Breast epithelium (tissue), 4 donors: ENCODE measurements at regions not wholly inside any gene's neighbourhood (a gene's known extent, or its start where the extent isn't known, plus 50 kb on each side); places are given as distances from the start of the nearest gene placed in this dataset.
"Not testable (repeated sequence)": the region's sequence is repeated elsewhere in the genome, so short reads cannot be mapped to it uniquely, and the experiment has no call there.

Source experiments
- DNase-seq, 2 donors: peaks; one replicate each; pipeline ENCODE4 v3.0.0-alpha.2; 2019; ENCODE audit warnings: low spot score in 2 of 2
- H3K27ac ChIP-seq, 2 donors: fragments of 200-600 bp; sonication (generic) in 1 of 2; one replicate each; pipeline ENCODE4 v1.5.1; 2016 to 2019; ENCODE audit warnings: mild to moderate bottlenecking in 1 of 2
- H3K27me3 ChIP-seq, 2 donors: fragments of 200-600 bp; sonication (generic) in 1 of 2; one replicate each; pipeline versions ENCODE4 v1.5.1 to v1.6.0; 2017 to 2019; ENCODE audit warnings: control low read depth in 1 of 2, mild to moderate bottlenecking in 1 of 2
- H3K36me3 ChIP-seq: fragments of 200-600 bp; one replicate; pipeline ENCODE4 v1.5.1; 2019
- H3K4me1 ChIP-seq, 2 donors: fragments of 200-600 bp; sonication (generic); one replicate each; pipeline ENCODE4 v1.5.1; 2016 to 2019; ENCODE audit warnings: control low read depth in 1 of 2
- H3K4me3 ChIP-seq, 3 donors: fragments of 200-600 bp; sonication (generic); 1 replicate in 2 of 3; 2 replicates in 1 of 3; pipeline ENCODE4 v1.5.1; 2016 to 2019; ENCODE audit warnings: mild to moderate bottlenecking in 3 of 3, moderate library complexity in 2 of 3
- H3K9me3 ChIP-seq, 2 donors: fragments of 200-600 bp; sonication (generic) in 1 of 2; one replicate each; pipeline ENCODE4 v1.5.1; 2016 to 2019; ENCODE audit warnings: control low read depth in 1 of 2
- CTCF ChIP-seq, 3 donors: fragments of 450-650 bp; IDR thresholded peaks; one replicate each; pipeline ENCODE4 v1.5.1; 2016 to 2017; ENCODE audit warnings: antibody characterized with exemption in 3 of 3, mild to moderate bottlenecking in 3 of 3, moderate library complexity in 3 of 3
- POLR2A ChIP-seq: fragments of 450-650 bp; IDR thresholded peaks from one replicate; pipeline ENCODE4 v1.6.1; 2016; ENCODE audit warnings: antibody characterized with exemption, mild to moderate bottlenecking, moderate library complexity
- POLR2AphosphoS5 ChIP-seq, 3 donors: sonication (generic); formaldehyde crosslinking; IDR thresholded peaks; one replicate each; pipeline ENCODE4 v1.6.1; 2017; ENCODE audit warnings: antibody characterized with exemption in 3 of 3
- intact Hi-C: fragments of 100-400 bp; cut with DNase I; formaldehyde crosslinking; loops from one replicate; pipeline ENCODE4 v1.15.1; 2023; ENCODE audit warnings: low total_unique reads

GRCh38 chr3:181917027-181917426, 205.3 kb downstream of the SOX2 start:
- H3K4me3 ChIP-seq: no peak overlapping the region
- H3K27me3 ChIP-seq: no peaks in the 10 kb centered on the region
- DNase-seq: no peak
- no peaks in the 10 kb centered on the region for H3K4me1 ChIP-seq
- no peaks in the 10 kb centered on the region for H3K36me3 ChIP-seq
- no peaks in the 10 kb centered on the region for H3K9me3 ChIP-seq
- intact Hi-C loops: no loop called here
- H3K27ac ChIP-seq: no peak overlapping the region
- TF ChIP-seq POLR2AphosphoS5 (IDR thresholded peaks at IDR 0.05) (no peak), POLR2A (no peak), CTCF (IDR thresholded peaks at IDR 0.05) (no peak)

- Histone ChIP-seq H3K27me3 (no peaks in the 10 kb centered on the region), H3K4me3 (no peak overlapping the region), H3K9me3 (no peaks in the 10 kb centered on the region), H3K4me1 (no peaks in the 10 kb centered on the region), H3K27ac (no peak overlapping the region), H3K36me3 (no peaks in the 10 kb centered on the region)
- intact Hi-C loops: no loop called here
- no peak for DNase-seq
- TF ChIP-seq CTCF (IDR thresholded peaks at IDR 0.05) (no peak), POLR2A (no peak), POLR2AphosphoS5 (IDR thresholded peaks at IDR 0.05) (no peak)
Observed at GRCh38 chr3:181919375-181919774, 207.7 kb downstream of the SOX2 start.

- Histone ChIP-seq H3K27ac (no peak overlapping the region), H3K27me3 (no peaks in the 10 kb centered on the region), H3K9me3 (no peaks in the 10 kb centered on the region), H3K4me3 (no peak overlapping the region), H3K4me1 (no peaks in the 10 kb centered on the region), H3K36me3 (no peaks in the 10 kb centered on the region)
- DNase-seq: no peak
- intact Hi-C loops: no loop called here
- no peak for TF ChIP-seq POLR2AphosphoS5 (IDR thresholded peaks at IDR 0.05)
- no peak for TF ChIP-seq POLR2A
- no peak for TF ChIP-seq CTCF (IDR thresholded peaks at IDR 0.05)
Observed at GRCh38 chr3:181920409-181920808, 208.7 kb downstream of the SOX2 start.

GRCh38 chr3:181921220-181921619, 209.5 kb downstream of the SOX2 start:
- H3K4me3 ChIP-seq: no peak overlapping the region
- H3K9me3 ChIP-seq: peaks cover 3 to 7% of the 10 kb centered on the region in 2 donors
- DNase-seq: no peak
- intact Hi-C loops: no loop called here
- H3K27me3 ChIP-seq: no peaks in the 10 kb centered on the region
- TF ChIP-seq POLR2AphosphoS5 (IDR thresholded peaks at IDR 0.05): no peak
- no peak for TF ChIP-seq POLR2A
- no peak for TF ChIP-seq CTCF (IDR thresholded peaks at IDR 0.05)
- H3K4me1 ChIP-seq: no peaks in the 10 kb centered on the region
- no peak overlapping the region for H3K27ac ChIP-seq
- H3K36me3 ChIP-seq: no peaks in the 10 kb centered on the region

- H3K4me1 ChIP-seq, H3K27me3 ChIP-seq: not testable (repeated sequence)
Observed at GRCh38 chr3:181925841-181926240, 214.1 kb downstream of the SOX2 start.

GRCh38 chr3:181929501-181929900, 217.8 kb downstream of the SOX2 start:
- no peak for TF ChIP-seq CTCF (IDR thresholded peaks at IDR 0.05)
- no peak for TF ChIP-seq POLR2A
- no peak for TF ChIP-seq POLR2AphosphoS5 (IDR thresholded peaks at IDR 0.05)
- DNase-seq: no peak
- Histone ChIP-seq H3K4me1 (no peaks in the 10 kb centered on the region), H3K27me3 (no peaks in the 10 kb centered on the region), H3K36me3 (no peaks in the 10 kb centered on the region), H3K4me3 (no peak overlapping the region), H3K9me3 (peaks cover 3 to 14% of the 10 kb centered on the region in 2 donors), H3K27ac (no peak overlapping the region)
- intact Hi-C loops: no loop called here

More at GRCh38 chr3:181925841-181926240, 214.1 kb downstream of the SOX2 start:
- DNase-seq, H3K36me3 ChIP-seq, intact Hi-C loops, H3K27ac ChIP-seq, H3K4me3 ChIP-seq: not testable (repeated sequence)
- H3K9me3 ChIP-seq: peaks cover 3 to 14% of the 10 kb centered on the region in 2 donors
